Endothelial cell of umbilical vein (primary cell): ENCODE measurements at regions not wholly inside any gene's neighbourhood (a gene's known extent, or its start where the extent isn't known, plus 50 kb on each side); places are given as distances from the start of the nearest gene placed in this dataset.

Source experiments
- POLR2A ChIP-seq: IDR thresholded peaks from 2 replicates; pipeline ENCODE4 v1.6.1; 2012; ENCODE audit warnings: low read depth, mild to moderate bottlenecking, control low read depth, low read length
- TF ChIP-seq, protein P1 (sequence below), 2 donors: IDR thresholded peaks; 1 replicate in 1 of 2; 2 replicates in 1 of 2; pipeline ENCODE4 v1.5.1; 2011; ENCODE audit warnings: low read length in 2 of 2, mild to moderate bottlenecking in 2 of 2, moderate library complexity in 2 of 2, control low read depth in 1 of 2, inconsistent platforms in 1 of 2, low read depth in 1 of 2; ENCODE audit not compliant: insufficient read depth in 1 of 2; ENCODE audit errors: extremely low read depth in 1 of 2

DNA sequence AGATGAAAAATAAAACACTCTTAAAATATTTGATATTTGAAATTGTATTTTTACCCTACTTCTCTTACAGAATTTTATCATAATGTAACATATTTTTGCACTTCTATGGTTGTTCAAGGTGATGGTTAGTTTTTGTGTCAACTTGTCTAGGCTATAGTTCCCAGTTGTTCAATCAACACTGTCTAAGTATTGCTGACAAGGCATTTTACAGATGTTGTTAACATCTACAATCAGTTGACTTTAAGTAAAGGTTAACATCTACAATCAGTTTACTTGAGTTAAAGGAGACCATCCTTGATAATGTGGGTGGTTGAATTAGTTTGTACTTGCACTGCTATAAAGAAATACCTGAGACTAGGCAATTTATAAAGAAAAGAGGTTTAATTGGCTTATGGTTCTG, 206.5 kb downstream of the AEBP2 start:
- no peak for TF ChIP-seq POLR2A
- TF ChIP-seq, protein P1, sequence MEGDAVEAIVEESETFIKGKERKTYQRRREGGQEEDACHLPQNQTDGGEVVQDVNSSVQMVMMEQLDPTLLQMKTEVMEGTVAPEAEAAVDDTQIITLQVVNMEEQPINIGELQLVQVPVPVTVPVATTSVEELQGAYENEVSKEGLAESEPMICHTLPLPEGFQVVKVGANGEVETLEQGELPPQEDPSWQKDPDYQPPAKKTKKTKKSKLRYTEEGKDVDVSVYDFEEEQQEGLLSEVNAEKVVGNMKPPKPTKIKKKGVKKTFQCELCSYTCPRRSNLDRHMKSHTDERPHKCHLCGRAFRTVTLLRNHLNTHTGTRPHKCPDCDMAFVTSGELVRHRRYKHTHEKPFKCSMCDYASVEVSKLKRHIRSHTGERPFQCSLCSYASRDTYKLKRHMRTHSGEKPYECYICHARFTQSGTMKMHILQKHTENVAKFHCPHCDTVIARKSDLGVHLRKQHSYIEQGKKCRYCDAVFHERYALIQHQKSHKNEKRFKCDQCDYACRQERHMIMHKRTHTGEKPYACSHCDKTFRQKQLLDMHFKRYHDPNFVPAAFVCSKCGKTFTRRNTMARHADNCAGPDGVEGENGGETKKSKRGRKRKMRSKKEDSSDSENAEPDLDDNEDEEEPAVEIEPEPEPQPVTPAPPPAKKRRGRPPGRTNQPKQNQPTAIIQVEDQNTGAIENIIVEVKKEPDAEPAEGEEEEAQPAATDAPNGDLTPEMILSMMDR (IDR thresholded peaks at IDR 0.05; ENCODE audit: extremely low read depth in 1 of 2, insufficient read depth in 1 of 2, low read depth in 1 of 2, low read length in 2 of 2) = no peak
